ENCODE measurements at regions not wholly inside any gene's neighbourhood (a gene's known extent, or its start where the extent isn't known, plus 50 kb on each side); places are given as distances from the start of the nearest gene placed in this dataset.

DNA sequence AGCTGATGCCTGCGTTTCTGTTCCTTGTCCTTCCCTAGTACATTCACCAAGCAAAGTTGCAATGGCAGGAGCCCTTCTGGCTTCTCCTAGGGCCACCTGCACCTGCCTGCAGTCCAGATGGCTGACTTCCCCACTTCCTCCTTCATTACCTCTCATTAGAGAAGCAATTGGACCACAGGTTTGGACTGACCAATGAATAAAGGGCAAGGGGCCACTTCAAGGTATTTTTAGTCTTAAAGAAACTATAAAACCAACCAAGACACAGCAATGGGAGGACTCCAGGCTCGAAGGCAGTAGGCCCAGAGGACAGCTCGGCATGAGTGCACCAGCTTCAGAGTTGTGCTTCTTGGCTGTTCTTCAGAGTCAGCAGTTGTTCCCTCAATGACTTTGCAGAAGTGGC is 60.8 kb upstream of the ROR1 start:
- Mint-ChIP-seq H3K4me3 (no peak overlapping the region), H3K27ac (no peak overlapping the region), H3K4me1 (peaks cover 5% of the 10 kb centered on the region), H3K27me3 (ENCODE audit: insufficient read depth, low read depth, poor library complexity) (peaks cover 1% of the 10 kb centered on the region), H3K9me3 (no peaks in the 10 kb centered on the region), H3K36me3 (ENCODE audit: low read depth) (no peaks in the 10 kb centered on the region)
- no peaks in the 10 kb centered on the region for H3K79me2 ChIP-seq (replicated peaks; ENCODE audit: insufficient read depth)
- H3K9me2 ChIP-seq (ENCODE audit: insufficient read depth) = no peaks in the 10 kb centered on the region
- no peaks in the 10 kb centered on the region for H3F3A ChIP-seq (replicated peaks; ENCODE audit: low read depth)
- H4K20me1 ChIP-seq (replicated peaks; ENCODE audit: insufficient read depth) = no peaks in the 10 kb centered on the region
- peaks cover 15% of the 10 kb centered on the region for H3K4me1 ChIP-seq (ENCODE audit: insufficient read depth)
- H3K4me2 ChIP-seq = no peak overlapping the region
- H3K4me3 ChIP-seq = no peak overlapping the region
- H3K27ac ChIP-seq (ENCODE audit: low read depth) = no peak overlapping the region
- no peak overlapping the region for H2AFZ ChIP-seq
- DNase-seq (ENCODE audit: low spot score) = no peak
- no peak for ATAC-seq
- no peaks in the 10 kb centered on the region for H3K27me3 ChIP-seq (ENCODE audit: insufficient read depth)
- TF ChIP-seq ZNF114 (CRISPR knock-in tag; IDR thresholded peaks at IDR 0.05) = no peak
- TF ChIP-seq ZNF331 (CRISPR knock-in tag; IDR thresholded peaks at IDR 0.05; ENCODE audit: low read depth) = no peak
- no peak for TF ChIP-seq NANOG (IDR thresholded peaks at IDR 0.05; ENCODE audit: borderline replicate concordance)
- TF ChIP-seq EZH2 (IDR thresholded peaks at IDR 0.05; ENCODE audit: low read depth, unreplicated experiment) = no peak
- no peak for TF ChIP-seq JUNB (IDR thresholded peaks at IDR 0.05; ENCODE audit: unreplicated experiment)
- TF ChIP-seq, protein P1, sequence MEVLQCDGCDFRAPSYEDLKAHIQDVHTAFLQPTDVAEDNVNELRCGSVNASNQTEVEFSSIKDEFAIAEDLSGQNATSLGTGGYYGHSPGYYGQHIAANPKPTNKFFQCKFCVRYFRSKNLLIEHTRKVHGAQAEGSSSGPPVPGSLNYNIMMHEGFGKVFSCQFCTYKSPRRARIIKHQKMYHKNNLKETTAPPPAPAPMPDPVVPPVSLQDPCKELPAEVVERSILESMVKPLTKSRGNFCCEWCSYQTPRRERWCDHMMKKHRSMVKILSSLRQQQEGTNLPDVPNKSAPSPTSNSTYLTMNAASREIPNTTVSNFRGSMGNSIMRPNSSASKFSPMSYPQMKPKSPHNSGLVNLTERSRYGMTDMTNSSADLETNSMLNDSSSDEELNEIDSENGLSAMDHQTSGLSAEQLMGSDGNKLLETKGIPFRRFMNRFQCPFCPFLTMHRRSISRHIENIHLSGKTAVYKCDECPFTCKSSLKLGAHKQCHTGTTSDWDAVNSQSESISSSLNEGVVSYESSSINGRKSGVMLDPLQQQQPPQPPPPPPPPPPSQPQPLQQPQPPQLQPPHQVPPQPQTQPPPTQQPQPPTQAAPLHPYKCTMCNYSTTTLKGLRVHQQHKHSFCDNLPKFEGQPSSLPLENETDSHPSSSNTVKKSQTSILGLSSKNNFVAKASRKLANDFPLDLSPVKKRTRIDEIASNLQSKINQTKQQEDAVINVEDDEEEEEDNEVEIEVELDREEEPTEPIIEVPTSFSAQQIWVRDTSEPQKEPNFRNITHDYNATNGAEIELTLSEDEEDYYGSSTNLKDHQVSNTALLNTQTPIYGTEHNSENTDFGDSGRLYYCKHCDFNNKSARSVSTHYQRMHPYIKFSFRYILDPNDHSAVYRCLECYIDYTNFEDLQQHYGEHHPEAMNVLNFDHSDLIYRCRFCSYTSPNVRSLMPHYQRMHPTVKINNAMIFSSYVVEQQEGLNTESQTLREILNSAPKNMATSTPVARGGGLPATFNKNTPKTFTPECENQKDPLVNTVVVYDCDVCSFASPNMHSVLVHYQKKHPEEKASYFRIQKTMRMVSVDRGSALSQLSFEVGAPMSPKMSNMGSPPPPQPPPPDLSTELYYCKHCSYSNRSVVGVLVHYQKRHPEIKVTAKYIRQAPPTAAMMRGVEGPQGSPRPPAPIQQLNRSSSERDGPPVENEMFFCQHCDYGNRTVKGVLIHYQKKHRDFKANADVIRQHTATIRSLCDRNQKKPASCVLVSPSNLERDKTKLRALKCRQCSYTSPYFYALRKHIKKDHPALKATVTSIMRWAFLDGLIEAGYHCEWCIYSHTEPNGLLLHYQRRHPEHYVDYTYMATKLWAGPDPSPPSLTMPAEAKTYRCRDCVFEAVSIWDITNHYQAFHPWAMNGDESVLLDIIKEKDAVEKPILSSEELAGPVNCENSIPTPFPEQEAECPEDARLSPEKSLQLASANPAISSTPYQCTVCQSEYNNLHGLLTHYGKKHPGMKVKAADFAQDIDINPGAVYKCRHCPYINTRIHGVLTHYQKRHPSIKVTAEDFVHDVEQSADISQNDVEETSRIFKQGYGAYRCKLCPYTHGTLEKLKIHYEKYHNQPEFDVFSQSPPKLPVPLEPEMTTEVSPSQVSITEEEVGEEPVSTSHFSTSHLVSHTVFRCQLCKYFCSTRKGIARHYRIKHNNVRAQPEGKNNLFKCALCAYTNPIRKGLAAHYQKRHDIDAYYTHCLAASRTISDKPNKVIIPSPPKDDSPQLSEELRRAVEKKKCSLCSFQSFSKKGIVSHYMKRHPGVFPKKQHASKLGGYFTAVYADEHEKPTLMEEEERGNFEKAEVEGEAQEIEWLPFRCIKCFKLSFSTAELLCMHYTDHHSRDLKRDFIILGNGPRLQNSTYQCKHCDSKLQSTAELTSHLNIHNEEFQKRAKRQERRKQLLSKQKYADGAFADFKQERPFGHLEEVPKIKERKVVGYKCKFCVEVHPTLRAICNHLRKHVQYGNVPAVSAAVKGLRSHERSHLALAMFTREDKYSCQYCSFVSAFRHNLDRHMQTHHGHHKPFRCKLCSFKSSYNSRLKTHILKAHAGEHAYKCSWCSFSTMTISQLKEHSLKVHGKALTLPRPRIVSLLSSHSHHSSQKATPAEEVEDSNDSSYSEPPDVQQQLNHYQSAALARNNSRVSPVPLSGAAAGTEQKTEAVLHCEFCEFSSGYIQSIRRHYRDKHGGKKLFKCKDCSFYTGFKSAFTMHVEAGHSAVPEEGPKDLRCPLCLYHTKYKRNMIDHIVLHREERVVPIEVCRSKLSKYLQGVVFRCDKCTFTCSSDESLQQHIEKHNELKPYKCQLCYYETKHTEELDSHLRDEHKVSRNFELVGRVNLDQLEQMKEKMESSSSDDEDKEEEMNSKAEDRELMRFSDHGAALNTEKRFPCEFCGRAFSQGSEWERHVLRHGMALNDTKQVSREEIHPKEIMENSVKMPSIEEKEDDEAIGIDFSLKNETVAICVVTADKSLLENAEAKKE (CRISPR knock-in tag; IDR thresholded peaks at IDR 0.05) = no peak
- TF ChIP-seq EZH2phosphoT487 (IDR thresholded peaks at IDR 0.05; ENCODE audit: unreplicated experiment) = no peak
- no peaks in the 10 kb centered on the region for H3K36me3 ChIP-seq (ENCODE audit: insufficient read depth)

Measured in GM23338 (cell line).